ENCODE measurements at regions not wholly inside any gene's neighbourhood (a gene's known extent, or its start where the extent isn't known, plus 50 kb on each side); places are given as distances from the start of the nearest gene placed in this dataset.

- Histone ChIP-seq H3K4me1 (no peaks in the 10 kb centered on the region), H3K27me3 (no peaks in the 10 kb centered on the region), H3K36me3 (no peaks in the 10 kb centered on the region), H3K9me3 (no peaks in the 10 kb centered on the region), H3K27ac (no peak overlapping the region), H3K4me3 (no peak overlapping the region)
- DNase-seq (no peak), ATAC-seq (no peak)
- no peak for TF ChIP-seq CTCF (IDR thresholded peaks at IDR 0.05)
- intact Hi-C loops (cut with DNase I) = no loop called here
These were observed 71.6 kb upstream of the ZPBP start for GRCh38 chr7:50164559-50165170.

- intact Hi-C loops (cut with DNase I) = no loop called here
These were observed 67.2 kb upstream of the ZPBP start for GRCh38 chr7:50160206-50160605.

DNA sequence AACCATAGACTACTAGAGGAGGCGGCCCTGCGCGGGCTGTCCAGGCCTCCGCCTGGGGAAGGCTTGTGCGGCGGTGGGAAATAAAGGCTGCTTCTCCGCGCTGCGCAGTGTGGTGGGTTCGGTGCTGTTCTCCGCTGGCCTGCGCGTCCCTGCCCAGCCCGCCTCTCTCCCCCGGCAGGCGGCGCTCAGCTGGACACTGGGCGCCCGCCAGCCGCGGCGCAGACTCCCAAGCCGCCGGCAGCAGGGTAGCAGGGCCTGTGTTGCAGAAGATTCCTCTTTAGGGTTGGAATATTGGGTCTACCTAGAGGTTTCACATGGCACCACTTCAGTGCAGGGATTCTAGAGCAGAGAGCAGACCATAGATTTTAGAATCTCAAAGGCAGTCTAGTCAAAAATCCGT, 66.1 kb upstream of the ZPBP start:
- Histone ChIP-seq H3K27me3 (peaks cover 0 to 3% of the 10 kb centered on the region in 2 donors), H3K4me3 (no peak overlapping the region), H3K4me1 (no peaks in the 10 kb centered on the region), H3K36me3 (no peaks in the 10 kb centered on the region), H3K27ac (no peak overlapping the region), H3K9me3 (no peaks in the 10 kb centered on the region)
- no peak for TF ChIP-seq CTCF (IDR thresholded peaks at IDR 0.05)
- intact Hi-C loops (cut with DNase I) = no loop called here
- no peak for ATAC-seq
- no peak for DNase-seq

More at GRCh38 chr7:50160206-50160605, 67.2 kb upstream of the ZPBP start:
- Histone ChIP-seq H3K27me3 (peaks cover 0 to 3% of the 10 kb centered on the region in 2 donors), H3K9me3 (no peaks in the 10 kb centered on the region), H3K4me1 (no peaks in the 10 kb centered on the region), H3K27ac (no peak overlapping the region), H3K36me3 (no peaks in the 10 kb centered on the region), H3K4me3 (no peak overlapping the region)
- TF ChIP-seq CTCF (IDR thresholded peaks at IDR 0.05) = no peak
- DNase-seq (no peak), ATAC-seq (no peak)

GRCh38 chr7:50156706-50157105, 63.7 kb upstream of the ZPBP start:
- Histone ChIP-seq H3K27ac (no peak overlapping the region), H3K4me1 (no peaks in the 10 kb centered on the region), H3K36me3 (no peaks in the 10 kb centered on the region), H3K27me3 (peaks cover 0 to 3% of the 10 kb centered on the region in 2 donors), H3K9me3 (no peaks in the 10 kb centered on the region), H3K4me3 (no peak overlapping the region)
- ATAC-seq (no peak), DNase-seq (no peak)
- no peak for TF ChIP-seq CTCF (IDR thresholded peaks at IDR 0.05)
- intact Hi-C loops (cut with DNase I) = no loop called here

DNA sequence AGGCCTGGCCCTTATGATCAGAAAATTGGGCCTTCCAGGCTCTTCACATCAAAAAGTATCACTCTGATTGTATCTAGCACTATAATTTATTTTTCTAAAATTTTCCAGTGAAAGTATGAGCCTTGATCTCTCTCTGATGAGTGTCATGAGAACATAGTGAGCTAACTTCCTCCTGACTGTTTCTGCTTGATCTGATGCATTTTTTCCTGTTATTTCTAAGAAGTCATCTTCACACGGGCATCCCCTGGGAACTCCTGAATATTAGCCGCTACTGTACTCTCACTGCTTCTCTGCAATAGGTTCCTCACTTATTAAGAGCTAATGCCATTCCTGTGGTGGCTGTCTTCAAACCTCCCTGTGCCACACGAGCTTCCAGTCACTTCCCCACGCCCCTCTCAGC, 63.1 kb upstream of the ZPBP start:
- intact Hi-C loops (cut with DNase I) = no loop called here
- Histone ChIP-seq H3K36me3 (no peaks in the 10 kb centered on the region), H3K4me1 (no peaks in the 10 kb centered on the region), H3K9me3 (no peaks in the 10 kb centered on the region), H3K4me3 (no peak overlapping the region), H3K27ac (no peak overlapping the region), H3K27me3 (peaks cover 0 to 3% of the 10 kb centered on the region in 2 donors)
- no peak for ATAC-seq
- no peak for TF ChIP-seq CTCF (IDR thresholded peaks at IDR 0.05)
- DNase-seq = no peak

All from left lung (tissue), 4 donors.